M059J (cell line): ENCODE measurements at regions not wholly inside any gene's neighbourhood (a gene's known extent, or its start where the extent isn't known, plus 50 kb on each side); places are given as distances from the start of the nearest gene placed in this dataset.

ENCODE experiments used
- DNase-seq: peaks from one replicate; pipeline ENCODE4 v3.0.0-alpha.2; 2012; ENCODE audit warnings: low read depth

DNA sequence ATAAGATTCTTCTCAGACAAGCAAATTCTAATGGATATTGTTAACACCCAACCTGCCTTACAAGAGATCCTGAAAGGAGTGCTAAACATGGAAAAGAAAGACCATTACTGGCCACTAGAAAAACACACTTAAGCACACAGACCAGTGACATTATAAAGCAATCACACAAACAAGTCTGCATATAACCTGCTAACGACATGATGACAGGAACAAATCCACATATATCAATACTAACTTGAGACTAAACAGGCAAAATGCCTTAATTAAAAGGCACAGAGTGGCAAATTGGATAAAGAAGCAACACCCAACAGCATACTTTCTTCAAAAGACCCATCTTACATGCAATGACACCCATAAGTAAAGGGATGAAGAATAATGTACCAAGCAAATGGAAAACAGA is 100.5 kb upstream of the PCDH18 start:
- no peak for DNase-seq

DNA sequence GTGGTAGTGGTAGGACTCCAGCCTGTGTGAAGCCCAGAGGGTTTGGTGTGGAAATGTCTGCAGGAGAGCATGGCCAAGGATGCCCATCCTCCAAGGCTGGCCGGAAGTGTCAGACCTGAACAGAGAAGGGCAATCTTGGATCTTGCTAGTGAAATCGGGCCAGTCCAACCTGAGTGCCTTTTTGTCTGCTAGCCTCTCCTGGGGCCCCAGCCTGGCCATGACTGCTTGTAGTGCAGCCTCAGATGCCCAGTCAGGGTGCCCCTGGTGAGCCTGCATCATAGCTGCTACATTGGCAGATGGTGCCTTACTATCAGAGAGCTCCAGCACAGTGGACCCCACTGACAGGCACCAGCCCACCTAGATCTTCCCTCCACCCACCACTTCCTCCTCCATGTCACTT is 99.3 kb upstream of the PCDH18 start:
- DNase-seq: no peak

DNA sequence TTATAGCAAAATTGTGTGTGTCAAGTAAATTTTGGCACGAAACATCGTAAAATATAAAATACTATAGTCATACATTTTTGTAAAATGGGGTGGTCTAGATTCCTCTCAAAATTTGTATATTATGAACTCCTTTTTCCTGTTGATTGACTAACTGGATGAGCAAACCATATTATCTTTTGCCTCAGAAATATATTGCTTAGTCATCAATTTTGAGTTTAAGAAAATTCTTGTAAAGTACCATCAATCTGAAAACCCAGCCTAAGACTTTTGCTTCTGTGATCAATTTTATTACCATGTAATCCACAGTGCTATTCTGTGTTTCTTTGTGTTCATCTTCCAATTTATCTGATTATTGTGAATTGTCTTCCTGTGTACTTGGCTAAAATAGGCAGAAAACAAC is 98.0 kb upstream of the PCDH18 start:
- no peak for DNase-seq

DNA sequence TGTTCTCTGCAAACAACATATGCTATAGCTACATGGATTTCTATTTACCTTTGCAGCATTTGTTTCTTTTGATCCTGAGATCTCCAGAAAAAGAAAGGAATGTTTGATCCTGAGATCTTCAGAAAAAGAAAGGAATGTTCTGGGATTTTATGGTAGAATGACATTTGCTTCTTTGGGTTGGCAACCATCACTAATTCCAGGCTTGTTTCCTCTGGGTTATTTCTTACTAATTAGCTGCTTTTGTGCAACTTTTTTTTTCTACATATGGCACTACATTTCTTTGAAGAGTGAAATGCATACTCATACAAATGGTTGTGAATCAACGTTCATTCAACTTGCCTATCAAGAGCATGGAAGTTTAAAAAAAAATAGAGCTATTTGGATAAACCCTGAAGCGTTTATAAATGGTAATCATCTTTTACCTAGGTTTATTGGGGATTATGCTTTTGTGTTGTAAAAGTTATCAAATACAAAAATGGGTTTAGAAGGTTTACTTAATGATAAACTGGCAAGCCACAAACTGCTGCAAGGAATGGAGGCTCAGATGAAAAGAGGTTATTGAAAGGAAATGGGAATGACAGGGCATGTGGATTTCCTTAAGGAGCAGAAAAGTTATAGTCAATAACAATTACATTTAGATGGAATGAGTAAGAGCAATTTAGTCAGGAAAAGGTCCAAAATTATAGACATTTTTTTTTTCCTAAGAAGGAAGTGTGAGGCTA is 95.6 kb upstream of the PCDH18 start:
- no peak for DNase-seq

DNA sequence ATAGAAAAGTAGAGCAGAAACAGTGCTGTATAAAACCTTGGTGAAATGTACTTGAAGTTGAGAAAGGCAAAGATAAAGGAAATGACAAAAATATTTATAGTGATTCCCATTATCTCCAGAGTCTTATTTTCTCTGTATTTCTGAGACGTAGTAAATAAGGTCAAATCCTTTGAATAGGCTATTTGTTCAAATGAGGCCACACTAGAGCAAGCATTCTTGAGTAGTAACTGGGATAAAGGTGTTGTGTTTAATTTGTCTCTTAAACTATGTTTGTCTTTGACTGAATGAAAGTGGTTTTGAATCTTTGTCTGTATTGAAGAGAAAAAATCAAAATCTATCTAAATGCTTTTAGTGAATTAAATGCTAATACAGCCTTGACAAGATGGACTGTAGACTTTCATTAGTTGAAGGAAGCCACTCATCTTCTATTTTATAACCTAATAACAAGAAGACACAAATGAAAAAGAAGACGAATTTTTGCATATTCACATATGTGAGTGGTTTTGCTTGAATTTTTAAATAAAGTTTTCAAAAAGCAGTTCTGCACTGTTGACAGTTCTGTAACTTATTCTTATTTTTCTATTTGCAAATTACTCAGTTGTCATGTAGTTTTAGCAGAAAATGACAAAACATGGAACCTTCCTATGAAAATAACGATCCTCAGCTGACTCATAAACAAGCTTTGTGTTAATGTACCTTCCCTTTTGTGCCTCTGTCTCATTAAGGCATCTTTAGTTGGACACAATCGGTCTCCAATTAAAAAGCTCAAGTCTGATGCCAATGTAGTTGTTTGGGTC is 94.8 kb upstream of the PCDH18 start:
- no peak for DNase-seq

DNA sequence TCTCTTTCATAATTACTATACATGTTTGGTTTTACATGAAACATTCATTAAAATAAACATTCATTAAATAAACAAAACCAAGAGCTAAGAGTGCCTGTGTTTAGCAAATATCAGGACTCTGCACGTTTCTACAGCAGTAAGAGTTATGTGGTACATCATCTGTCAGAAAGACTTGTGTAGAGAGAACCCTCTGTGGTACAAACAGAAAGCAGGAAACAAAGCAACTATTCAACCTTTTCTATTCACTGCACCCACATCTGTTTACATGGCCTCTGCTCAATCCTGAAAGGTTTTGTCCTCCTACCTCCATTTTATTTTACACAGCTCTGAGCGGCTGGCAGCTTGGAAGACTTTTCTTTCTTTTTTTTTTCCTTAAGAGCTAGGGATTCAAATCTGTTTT is 90.7 kb upstream of the PCDH18 start:
- DNase-seq: no peak

DNA sequence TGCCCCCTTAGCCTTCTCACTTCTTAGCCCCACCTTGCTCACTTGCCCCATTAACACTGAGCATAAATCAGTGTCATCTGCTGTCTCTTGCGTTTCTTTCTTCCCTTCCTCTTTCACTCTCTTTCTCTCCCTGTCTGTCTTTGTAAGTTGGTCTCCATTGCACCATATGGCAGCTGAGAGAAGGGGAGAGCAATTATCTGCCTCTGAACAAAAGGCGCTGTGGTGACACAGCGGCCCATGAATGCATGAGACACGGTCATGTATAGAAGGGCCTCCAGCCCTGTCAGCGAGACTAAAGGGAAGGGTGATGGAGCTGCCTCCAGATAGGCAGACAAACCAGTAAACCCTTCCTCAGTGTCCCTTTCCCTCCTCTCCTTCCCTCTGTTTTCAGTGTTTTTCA is 88.8 kb upstream of the PCDH18 start:
- no peak for DNase-seq

DNA sequence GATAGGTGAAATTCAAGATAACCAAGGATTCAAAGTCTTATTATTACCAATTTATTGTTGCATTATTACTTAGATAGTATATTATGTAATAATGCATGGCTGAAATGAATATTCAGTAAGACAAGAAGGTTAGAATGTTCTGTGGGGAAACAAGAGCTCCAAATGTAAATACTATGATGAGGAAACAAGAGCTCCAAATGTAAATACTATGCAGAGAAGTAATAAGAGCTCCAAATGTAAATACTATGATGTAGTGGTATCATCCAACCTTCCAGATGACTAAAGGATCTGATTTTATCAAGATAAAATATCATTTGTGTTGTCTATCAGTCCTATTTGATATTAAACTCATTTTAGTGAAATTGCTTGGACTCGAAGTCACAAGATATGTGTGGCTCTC is 82.2 kb upstream of the PCDH18 start:
- no peak for DNase-seq

DNA sequence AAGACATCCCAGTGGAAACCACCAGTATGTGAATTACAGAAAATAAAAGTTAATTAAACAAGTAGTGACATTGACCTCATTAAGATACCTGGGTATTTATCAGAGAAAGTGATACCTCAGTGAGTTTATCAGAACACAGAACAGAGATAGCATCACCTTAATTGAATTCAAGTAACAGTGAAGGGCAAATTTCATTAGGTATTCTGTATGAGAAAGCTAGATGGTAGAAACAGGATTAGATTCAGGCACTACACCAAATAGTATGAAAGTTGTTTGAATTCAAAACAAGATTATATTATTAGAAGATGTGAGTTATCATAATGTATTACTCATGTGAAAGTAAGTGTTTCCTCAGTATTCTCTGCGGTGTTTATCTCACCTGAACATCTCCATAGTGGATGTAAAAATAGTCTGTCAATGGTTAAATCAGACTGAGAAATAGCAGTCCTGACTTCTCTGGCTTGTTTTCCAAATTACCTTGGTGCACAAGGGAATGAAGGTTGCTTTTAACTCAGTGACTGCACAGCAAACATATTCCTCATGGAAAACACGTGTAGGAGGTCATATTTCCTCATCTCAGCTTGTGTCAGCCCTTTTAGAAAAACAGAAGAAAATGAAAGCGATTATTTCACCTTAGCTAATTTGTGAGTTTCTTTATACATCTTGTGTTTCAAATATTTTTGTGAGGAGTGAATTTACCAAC is 79.9 kb upstream of the PCDH18 start:
- DNase-seq: no peak

DNA sequence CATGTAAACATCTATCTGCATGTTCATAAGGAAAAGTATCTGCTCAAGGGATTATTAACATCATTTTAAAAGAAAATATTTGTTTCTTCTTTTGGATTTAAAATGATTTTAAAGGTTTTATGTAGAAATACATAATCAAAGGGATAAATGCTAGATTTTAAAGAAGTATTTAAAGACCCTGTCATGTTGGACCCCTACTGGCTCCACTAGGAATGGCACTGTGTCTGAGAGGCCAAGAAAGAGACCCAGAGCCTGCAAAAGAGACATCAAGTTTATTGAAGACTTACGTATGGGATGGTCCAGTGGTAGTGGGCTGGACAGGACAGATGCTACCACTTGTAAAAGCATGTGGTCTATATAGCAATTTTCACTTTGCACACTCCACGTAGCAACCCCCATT is 78.7 kb upstream of the PCDH18 start:
- DNase-seq: no peak

DNA sequence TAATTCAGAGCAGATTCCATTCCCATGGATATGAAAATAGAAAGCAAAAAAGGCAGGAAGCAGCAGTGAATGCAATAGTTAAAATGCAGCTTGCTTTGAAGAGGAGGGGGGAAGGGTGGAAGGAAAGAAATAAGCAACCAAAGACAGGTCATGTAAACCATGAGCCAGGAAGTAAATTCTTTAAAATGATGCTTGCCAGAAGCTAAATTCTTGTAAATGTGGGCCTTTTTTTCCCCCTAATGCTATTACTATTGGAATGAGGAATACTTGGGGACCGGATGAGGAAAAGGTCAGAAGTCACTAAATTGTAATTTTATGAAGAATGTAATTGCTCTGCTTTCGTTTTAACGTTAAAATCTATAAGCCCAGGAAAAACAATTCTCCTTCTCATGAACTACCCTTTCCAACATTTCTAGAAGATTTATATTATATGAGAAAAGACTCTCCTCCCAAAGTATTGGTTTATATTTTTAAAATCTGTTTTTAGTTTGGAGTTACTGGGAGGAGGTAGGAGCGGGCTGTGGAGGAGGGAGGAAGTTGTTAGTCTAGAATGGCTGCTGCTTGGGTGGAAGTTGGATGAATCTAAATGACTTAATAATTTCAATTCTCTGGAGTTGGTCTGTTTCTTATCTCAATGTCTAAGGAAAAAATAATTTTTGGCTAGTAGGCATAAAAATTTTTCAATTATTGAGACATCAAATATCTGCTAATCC is 77.6 kb upstream of the PCDH18 start:
- peak; percentile 34 for DNase-seq

DNA sequence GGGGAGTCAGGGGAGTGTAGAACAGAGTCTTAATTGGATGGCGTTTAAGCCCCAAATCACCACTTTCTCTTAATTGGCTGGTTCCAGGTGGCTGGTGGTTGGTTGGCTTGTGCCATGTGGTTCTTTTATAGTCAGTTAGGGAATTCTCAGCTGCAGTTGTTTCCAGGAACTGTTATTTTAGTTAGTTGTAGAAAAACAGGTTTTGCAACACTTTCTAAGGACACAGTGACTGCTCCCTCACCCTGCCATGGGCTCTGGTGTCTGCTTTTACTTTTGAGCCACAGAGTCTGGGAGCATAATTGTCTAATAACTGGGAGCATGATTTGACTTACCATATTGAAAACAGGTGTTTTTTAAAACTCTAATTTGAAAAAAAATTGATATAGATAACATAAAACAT is 75.8 kb upstream of the PCDH18 start:
- no peak for DNase-seq

DNA sequence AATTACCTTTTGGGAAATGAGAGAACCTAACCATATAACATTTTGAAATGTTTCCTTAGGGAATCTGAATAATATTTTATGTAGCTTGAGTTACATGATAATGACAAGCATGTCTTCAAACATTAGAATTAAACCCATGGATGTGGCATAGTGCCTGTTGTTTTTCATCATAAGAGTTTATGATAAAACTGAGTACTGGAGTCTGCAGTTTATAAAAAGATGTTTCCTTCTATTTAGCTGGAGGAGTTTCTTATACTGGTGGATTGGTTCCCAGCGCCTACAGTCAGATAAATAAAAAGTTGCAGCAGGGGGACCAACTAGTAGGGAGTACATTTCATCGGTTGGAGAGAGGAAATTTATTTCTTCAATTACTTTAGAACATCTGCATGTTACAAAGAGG is 70.1 kb upstream of the PCDH18 start:
- DNase-seq: no peak

DNA sequence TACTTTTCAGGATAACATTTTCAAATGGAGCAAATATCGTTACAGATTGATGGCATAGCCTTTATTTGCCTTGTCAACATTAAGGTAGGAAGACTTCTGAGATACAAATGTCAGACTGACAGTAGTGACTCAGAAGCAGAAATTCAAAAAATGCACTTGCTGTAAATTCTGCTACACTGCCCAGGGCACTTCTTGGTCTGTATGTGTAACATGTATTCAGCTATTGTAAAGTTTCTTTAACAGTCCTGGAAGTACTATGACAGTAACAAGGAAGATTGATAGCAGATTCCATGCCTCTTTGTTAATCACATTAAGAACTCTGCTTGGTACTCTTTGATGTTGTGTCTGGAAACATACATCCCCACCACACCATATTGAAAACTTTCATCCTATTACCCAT is 69.6 kb upstream of the PCDH18 start:
- DNase-seq: peak; percentile 27

DNA sequence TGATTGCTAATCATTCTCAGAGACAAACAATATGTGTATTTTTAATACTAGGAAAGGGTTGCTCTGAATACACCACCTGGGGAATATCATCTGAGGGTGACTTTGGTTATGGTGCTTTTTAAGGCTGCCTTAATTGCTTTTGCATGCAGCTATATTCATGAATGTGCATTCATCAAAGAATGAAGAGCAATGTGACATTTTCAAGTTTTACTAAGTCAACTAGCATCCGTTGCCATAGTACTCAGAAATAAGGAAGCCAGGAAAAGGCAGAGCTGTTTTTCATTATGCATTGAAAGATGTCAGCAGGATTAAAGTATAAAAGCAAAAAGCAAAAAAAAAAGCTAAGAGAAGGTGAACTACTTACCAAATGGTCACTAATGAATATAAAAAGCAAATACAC is 67.4 kb upstream of the PCDH18 start:
- no peak for DNase-seq

DNA sequence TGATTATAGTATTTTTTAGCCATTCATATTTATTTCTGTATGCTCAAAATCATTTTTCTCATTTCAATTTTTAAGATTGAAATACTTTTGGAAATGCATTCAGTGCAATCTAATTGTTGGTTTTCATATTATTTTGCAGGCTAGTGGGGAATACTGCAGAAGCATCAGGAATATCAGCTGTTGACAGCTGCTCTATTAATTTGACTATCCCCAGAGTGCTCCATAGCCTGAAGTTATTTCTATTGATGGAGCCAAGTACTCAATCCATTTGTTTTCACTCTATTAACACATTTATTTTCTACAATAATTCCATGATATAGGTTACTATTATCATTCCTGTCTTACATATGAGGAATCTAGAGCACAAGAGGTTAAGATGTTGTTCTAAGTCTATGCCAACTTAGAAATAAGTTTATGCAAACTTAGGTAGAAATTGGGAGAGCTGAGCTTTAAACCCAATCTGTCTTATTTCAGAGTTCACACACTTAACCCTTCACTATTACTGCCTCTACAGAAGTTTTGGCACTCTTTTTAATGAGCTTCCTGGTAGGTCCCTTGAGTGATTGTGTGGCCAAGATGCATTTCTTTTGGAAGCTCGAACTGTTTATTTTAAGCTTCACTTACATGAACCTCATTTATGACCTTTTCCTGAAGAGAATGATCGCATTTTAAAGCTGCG is 65.6 kb upstream of the PCDH18 start:
- DNase-seq: no peak

DNA sequence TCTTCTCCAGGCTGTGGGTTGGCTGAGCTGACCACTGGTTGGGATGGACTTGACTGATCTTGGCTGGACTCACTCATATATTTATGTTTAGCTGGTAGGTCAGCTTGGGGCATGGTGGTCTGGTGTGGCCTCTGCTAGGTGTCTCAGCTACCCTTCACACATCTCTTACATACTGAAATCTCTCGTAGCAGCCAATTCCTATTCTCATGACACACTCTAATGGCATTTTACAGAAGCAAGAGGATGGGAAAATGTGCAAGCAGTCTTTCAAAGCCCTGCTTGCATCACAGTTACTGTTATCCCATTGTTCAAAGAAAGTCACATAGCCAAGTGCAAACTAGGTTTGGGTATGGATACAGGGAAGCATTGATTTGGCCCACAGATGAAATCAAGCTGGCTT is 55.5 kb upstream of the PCDH18 start:
- no peak for DNase-seq

DNA sequence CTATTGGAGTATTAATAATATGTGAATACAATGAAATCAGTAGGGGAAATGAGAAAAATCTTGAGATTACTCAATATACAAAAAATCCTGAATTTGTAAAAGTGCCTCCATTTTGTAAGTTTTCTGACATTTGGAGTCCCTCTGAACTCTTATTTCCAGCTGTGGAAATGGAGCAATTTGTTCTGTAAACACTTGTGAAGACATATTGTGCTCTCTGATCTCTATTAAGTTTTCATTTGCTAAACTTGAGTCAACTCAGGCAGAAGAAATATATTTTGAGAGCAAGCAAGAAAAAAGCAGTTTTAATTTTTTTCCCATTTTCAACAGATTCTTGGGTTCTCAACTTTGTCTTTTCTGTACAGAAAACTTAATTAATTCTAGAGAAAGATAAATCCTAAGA is 51.4 kb upstream of the PCDH18 start:
- DNase-seq: no peak
